SU-DHL-6 (cell line): ENCODE measurements at regions not wholly inside any gene's neighbourhood (a gene's known extent, or its start where the extent isn't known, plus 50 kb on each side); places are given as distances from the start of the nearest gene placed in this dataset.

Source experiments
- EZH2phosphoT487 ChIP-seq: fragments of 200-600 bp; sonication (generic), shearing (Covaris generic); conservative IDR thresholded peaks from 2 replicates; pipeline ENCODE4 v1.6.1; 2018; ENCODE audit warnings: mild to moderate bottlenecking, antibody characterized with exemption, low read length, moderate library complexity, mixed read lengths
- TF ChIP-seq, protein P1 (sequence below): fragments of 200-600 bp; sonication (generic); IDR thresholded peaks from one replicate; pipeline ENCODE4 v1.5.1; 2017; ENCODE audit warnings: antibody characterized with exemption, mild to moderate bottlenecking, low read length, moderate library complexity; ENCODE audit not compliant: insufficient read depth, poor library complexity, severe bottlenecking

DNA sequence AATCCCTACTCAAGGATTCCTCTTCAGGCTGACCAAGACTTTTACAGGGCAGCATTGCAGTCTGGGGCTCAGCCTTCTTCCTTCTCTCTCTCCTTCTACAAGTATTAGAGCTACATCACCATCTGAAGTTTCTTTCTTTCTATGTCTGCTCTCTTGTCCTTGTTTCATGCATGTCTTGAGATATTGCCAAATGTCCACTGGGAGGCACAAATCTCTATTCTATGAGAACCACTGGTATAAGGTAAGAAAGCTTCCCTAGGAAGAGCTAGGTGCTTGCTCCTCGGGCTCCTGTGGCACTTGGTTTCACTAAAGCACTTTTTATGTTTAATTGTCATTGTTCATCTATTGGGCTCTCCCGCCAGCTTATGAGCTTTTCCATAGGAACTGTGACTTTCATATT, 289.2 kb upstream of the PCSK5 start:
- TF ChIP-seq EZH2phosphoT487: no peak
- TF ChIP-seq, protein P1, sequence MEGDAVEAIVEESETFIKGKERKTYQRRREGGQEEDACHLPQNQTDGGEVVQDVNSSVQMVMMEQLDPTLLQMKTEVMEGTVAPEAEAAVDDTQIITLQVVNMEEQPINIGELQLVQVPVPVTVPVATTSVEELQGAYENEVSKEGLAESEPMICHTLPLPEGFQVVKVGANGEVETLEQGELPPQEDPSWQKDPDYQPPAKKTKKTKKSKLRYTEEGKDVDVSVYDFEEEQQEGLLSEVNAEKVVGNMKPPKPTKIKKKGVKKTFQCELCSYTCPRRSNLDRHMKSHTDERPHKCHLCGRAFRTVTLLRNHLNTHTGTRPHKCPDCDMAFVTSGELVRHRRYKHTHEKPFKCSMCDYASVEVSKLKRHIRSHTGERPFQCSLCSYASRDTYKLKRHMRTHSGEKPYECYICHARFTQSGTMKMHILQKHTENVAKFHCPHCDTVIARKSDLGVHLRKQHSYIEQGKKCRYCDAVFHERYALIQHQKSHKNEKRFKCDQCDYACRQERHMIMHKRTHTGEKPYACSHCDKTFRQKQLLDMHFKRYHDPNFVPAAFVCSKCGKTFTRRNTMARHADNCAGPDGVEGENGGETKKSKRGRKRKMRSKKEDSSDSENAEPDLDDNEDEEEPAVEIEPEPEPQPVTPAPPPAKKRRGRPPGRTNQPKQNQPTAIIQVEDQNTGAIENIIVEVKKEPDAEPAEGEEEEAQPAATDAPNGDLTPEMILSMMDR: no peak
